ENCODE measurements at regions not wholly inside any gene's neighbourhood (a gene's known extent, or its start where the extent isn't known, plus 50 kb on each side); places are given as distances from the start of the nearest gene placed in this dataset.

DNA sequence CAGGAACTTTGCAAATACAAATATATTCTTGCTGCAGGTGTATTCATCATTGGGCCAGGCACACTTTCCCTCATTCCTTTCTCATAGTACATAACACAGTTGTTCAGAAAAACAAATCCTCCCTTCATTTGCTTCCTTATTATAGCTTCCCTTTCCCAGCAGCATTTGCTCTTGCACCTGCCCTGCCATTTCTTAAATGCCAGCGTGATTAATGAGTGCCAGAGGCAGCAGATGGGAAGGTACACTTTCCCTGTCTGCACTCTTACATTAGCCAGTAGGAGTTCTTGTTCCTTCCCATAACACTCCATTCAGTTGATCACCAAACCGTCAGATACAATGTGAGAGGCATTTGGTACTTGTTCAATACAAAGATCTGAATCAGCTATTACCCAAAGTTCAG is 128.5 kb upstream of the GAP43 start:
- Histone ChIP-seq H2AFZ (replicated peaks; ENCODE audit: low read length, poor library complexity) (no peak overlapping the region), H2BK15ac (ENCODE audit: low read depth, low read length) (no peak overlapping the region), H3K9ac (ENCODE audit: low read depth, low read length) (no peak overlapping the region), H4K91ac (ENCODE audit: insufficient read depth, low read depth, low read length) (no peak overlapping the region), H3K4me1 (ENCODE audit: control insufficient read depth, insufficient read depth, low read length) (no peaks in the 10 kb centered on the region), H3K18ac (ENCODE audit: low read depth, low read length) (no peak overlapping the region), H3K56ac (ENCODE audit: extremely low read depth, insufficient read depth, low read length) (no peak overlapping the region), H2BK5ac (ENCODE audit: low read depth, low read length, poor library complexity, severe bottlenecking) (no peak overlapping the region), H2AK9ac (replicated peaks; ENCODE audit: low read depth, low read length, poor library complexity) (no peak overlapping the region), H2AK5ac (ENCODE audit: low read depth, low read length) (no peak overlapping the region), H3K4me2 (ENCODE audit: low read depth, low read length) (no peak overlapping the region), H4K20me1 (ENCODE audit: insufficient read depth, low read length) (no peaks in the 10 kb centered on the region), H3K9me1 (ENCODE audit: insufficient read depth, low read length) (no peaks in the 10 kb centered on the region), H3K27ac (ENCODE audit: insufficient read depth, low read length) (no peak overlapping the region), H2BK20ac (ENCODE audit: low read depth, low read length) (no peak overlapping the region), H3K27me3 (ENCODE audit: control insufficient read depth, insufficient read depth, low read length) (peaks cover 6% of the 10 kb centered on the region), H4K5ac (ENCODE audit: low read depth, low read length) (no peak overlapping the region), H3K9me3 (ENCODE audit: control insufficient read depth, insufficient read depth, low read length) (no peaks in the 10 kb centered on the region), H3K23ac (ENCODE audit: low read depth, low read length) (no peak overlapping the region), H4K8ac (ENCODE audit: low read depth in 2 of 2, low read length in 2 of 2) (no peak overlapping the region), H3K36me3 (ENCODE audit: control insufficient read depth, insufficient read depth, low read length) (no peaks in the 10 kb centered on the region), H2BK120ac (ENCODE audit: low read depth, low read length) (no peak overlapping the region), H3K4ac (ENCODE audit: low read depth, low read length) (no peak overlapping the region), H3K4me3 (ENCODE audit: insufficient read depth, low read depth, low read length) (no peak overlapping the region), H3K14ac (replicated peaks; ENCODE audit: low read depth, low read length) (no peak overlapping the region), H3K79me1 (ENCODE audit: low read depth in 1 of 2, low read length in 2 of 2) (no peaks in the 10 kb centered on the region)
- POLR2A ChIA-PET (ENCODE audit: unreplicated experiment): no interaction called here
- TF ChIP-seq CEBPB (IDR thresholded peaks at IDR 0.05; ENCODE audit: low read depth, low read length): no peak
- TF ChIP-seq MAZ (IDR thresholded peaks at IDR 0.05; ENCODE audit: borderline replicate concordance, low read depth, low read length): no peak
- no peak for TF ChIP-seq SMC3 (IDR thresholded peaks at IDR 0.05; ENCODE audit: low read depth, low read length)
- TF ChIP-seq, protein P1, sequence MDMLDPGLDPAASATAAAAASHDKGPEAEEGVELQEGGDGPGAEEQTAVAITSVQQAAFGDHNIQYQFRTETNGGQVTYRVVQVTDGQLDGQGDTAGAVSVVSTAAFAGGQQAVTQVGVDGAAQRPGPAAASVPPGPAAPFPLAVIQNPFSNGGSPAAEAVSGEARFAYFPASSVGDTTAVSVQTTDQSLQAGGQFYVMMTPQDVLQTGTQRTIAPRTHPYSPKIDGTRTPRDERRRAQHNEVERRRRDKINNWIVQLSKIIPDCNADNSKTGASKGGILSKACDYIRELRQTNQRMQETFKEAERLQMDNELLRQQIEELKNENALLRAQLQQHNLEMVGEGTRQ (IDR thresholded peaks at IDR 0.05; ENCODE audit: low read depth, low read length): no peak
- TF ChIP-seq FOS (IDR thresholded peaks at IDR 0.05; ENCODE audit: low read depth, low read length): no peak
- intact Hi-C loops (cut with micrococcal nuclease) (no loop called here), dilution Hi-C loops (cut with HindIII; ENCODE audit: low sequenced_read_pairs, unreplicated experiment) (no loop called here), in situ Hi-C loops (cut with MboI; ENCODE audit: low sequenced_read_pairs) (no loop called here)
- WGBS, 2 experiments (ENCODE audit: extremely low coverage in 2 of 2, insufficient read length in 1 of 2): no CpG with 5 or more reads among the region's 2 CpGs
- no TSS peak for BruUV-seq (replicated peaks)
- CTCF ChIA-PET: interaction anchor here (1.2 kb wide), 2 partner anchors 8 to 67 kb away, joined by 3 to 4 read pairs; no protein-coding TSS in a partner anchor
- no peak for ATAC-seq (ENCODE audit: low read depth)
- no peak for DNase-seq
